HEK293 (cell line): ENCODE measurements at regions not wholly inside any gene's neighbourhood (a gene's known extent, or its start where the extent isn't known, plus 50 kb on each side); places are given as distances from the start of the nearest gene placed in this dataset.

Source experiments
- GFI1B ChIP-seq: fragments of 450-650 bp; formaldehyde crosslinking; IDR thresholded peaks from 2 replicates; pipeline ENCODE4 v1.5.1; 2016; ENCODE audit warnings: missing biosample characterization, missing genetic modification characterization
- HOXC10 ChIP-seq: sonication (generic); formaldehyde crosslinking; IDR thresholded peaks from 2 replicates; pipeline ENCODE4 v1.8.1; 2023; ENCODE audit warnings: mild to moderate bottlenecking, missing genetic modification reagents
- ZNF629 ChIP-seq: fragments of 450-650 bp; formaldehyde crosslinking; IDR thresholded peaks from 2 replicates; pipeline ENCODE4 v1.5.1; 2017; ENCODE audit warnings: missing biosample characterization, missing genetic modification characterization
- TF ChIP-seq, protein P1 (sequence below): fragments of 450-650 bp; formaldehyde crosslinking; IDR thresholded peaks from 2 replicates; pipeline ENCODE4 v1.5.1; 2016; ENCODE audit warnings: missing biosample characterization, missing genetic modification characterization
- TF ChIP-seq, protein P2 (sequence below): sonication (generic); formaldehyde crosslinking; IDR thresholded peaks from 2 replicates; pipeline ENCODE4 v1.8.1; 2022; ENCODE audit warnings: mild to moderate bottlenecking, moderate library complexity, missing genetic modification reagents

DNA sequence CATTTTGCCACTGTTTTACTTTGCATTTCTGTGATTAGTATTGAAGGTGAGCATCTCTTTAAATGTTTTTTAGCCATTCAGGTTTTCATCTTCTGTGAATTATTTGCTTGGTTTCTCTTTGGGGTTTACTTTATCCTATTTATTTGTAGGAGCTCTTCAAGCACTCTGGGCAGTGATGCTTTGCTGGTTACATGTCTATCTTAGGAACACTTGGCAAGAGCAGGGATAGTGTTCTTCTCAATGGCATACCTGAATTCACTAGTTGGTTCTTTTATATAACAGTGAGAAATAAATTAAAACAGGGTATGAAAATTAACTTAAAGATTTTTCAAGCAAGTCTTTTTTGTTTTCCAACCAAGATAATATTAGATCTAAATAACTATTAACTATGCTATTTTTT is 119.7 kb upstream of the BACH2 start:
- TF ChIP-seq GFI1B (no peak), HOXC10 (no peak), ZNF629 (tag by site-specific recombination) (no peak)
- TF ChIP-seq, protein P1, sequence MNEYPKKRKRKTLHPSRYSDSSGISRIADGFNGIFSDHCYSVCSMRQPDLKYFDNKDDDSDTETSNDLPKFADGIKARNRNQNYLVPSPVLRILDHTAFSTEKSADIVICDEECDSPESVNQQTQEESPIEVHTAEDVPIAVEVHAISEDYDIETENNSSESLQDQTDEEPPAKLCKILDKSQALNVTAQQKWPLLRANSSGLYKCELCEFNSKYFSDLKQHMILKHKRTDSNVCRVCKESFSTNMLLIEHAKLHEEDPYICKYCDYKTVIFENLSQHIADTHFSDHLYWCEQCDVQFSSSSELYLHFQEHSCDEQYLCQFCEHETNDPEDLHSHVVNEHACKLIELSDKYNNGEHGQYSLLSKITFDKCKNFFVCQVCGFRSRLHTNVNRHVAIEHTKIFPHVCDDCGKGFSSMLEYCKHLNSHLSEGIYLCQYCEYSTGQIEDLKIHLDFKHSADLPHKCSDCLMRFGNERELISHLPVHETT (tag by site-specific recombination), result no peak
- TF ChIP-seq, protein P2, sequence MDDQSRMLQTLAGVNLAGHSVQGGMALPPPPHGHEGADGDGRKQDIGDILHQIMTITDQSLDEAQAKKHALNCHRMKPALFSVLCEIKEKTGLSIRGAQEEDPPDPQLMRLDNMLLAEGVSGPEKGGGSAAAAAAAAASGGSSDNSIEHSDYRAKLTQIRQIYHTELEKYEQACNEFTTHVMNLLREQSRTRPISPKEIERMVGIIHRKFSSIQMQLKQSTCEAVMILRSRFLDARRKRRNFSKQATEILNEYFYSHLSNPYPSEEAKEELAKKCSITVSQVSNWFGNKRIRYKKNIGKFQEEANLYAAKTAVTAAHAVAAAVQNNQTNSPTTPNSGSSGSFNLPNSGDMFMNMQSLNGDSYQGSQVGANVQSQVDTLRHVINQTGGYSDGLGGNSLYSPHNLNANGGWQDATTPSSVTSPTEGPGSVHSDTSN (CRISPR knock-in tag), result no peak
